PC-9 (cell line): ENCODE measurements at regions not wholly inside any gene's neighbourhood (a gene's known extent, or its start where the extent isn't known, plus 50 kb on each side); places are given as distances from the start of the nearest gene placed in this dataset.

Experiments
- BruUV-seq: library from RNA; stranded (reverse); fragments of 400-500 nt; replicated peaks from 2 replicates; lab custom pipeline; 2021; lab: Mats Ljungman, UMichigan
- CTCF ChIA-PET: fragments of 300-600 bp; sonication (Branson Sonifier 250); formaldehyde crosslinking; loops from one replicate; lab custom pipeline; 2022; ENCODE audit warnings: antibody characterized with exemption; lab: Charles Lee
- POLR2A ChIA-PET: fragments of 300-600 bp; sonication (Branson Sonifier 250); formaldehyde crosslinking; loops from one replicate; lab custom pipeline; 2022; ENCODE audit warnings: antibody characterized with exemption; ENCODE audit not compliant: unreplicated experiment; lab: Charles Lee
- DNase-seq, 2 experiments: peaks; one replicate each; pipeline versions ENCODE4 v3.0.0 to v3.0.0-alpha.2; 2015 to 2022; ENCODE audit warnings: mixed read lengths in 1 of 2
- H2AFZ ChIP-seq: fragments of 200-600 bp; sonication (generic); 2 replicates; pipeline ENCODE4 v1.8.1; 2017; ENCODE audit warnings: antibody characterized with exemption
- H3F3A ChIP-seq: fragments of 200-600 bp; sonication (generic); 2 replicates; pipeline ENCODE4 v1.8.1; 2017; ENCODE audit warnings: antibody characterized with exemption, mild to moderate bottlenecking, low read depth; ENCODE audit not compliant: insufficient read depth
- H3K27ac ChIP-seq: fragments of 200-600 bp; sonication (generic); 2 replicates; pipeline ENCODE4 v1.6.1; 2016; ENCODE audit warnings: mixed run types
- H3K27me3 ChIP-seq: fragments of 200-600 bp; sonication (generic); 2 replicates; pipeline ENCODE4 v1.6.1; 2016; ENCODE audit warnings: low read depth, mixed run types; ENCODE audit not compliant: insufficient read depth
- H3K36me3 ChIP-seq: fragments of 200-600 bp; sonication (generic); 2 replicates; pipeline ENCODE4 v1.6.1; 2016; ENCODE audit warnings: low read depth, mixed run types
- H3K4me1 ChIP-seq: fragments of 200-600 bp; sonication (generic); replicated peaks from 2 replicates; pipeline ENCODE4 v1.6.1; 2016; ENCODE audit warnings: mixed run types; ENCODE audit not compliant: insufficient read depth
- H3K4me2 ChIP-seq: fragments of 200-600 bp; sonication (generic); 2 replicates; pipeline ENCODE4 v1.6.1; 2017; ENCODE audit warnings: mixed run types
- H3K4me3 ChIP-seq: fragments of 200-600 bp; sonication (generic); 2 replicates; pipeline ENCODE4 v1.6.1; 2016; ENCODE audit warnings: mixed run types
- H3K79me2 ChIP-seq: fragments of 200-600 bp; sonication (generic); 2 replicates; pipeline ENCODE4 v1.6.1; 2017; ENCODE audit warnings: low read depth, mixed run types
- H3K9me2 ChIP-seq: fragments of 200-600 bp; sonication (generic); 2 replicates; pipeline ENCODE4 v1.8.1; 2017; ENCODE audit warnings: mild to moderate bottlenecking; ENCODE audit not compliant: insufficient read depth
- H3K9me3 ChIP-seq: fragments of 200-600 bp; sonication (generic); 2 replicates; pipeline ENCODE4 v1.8.1; 2016; ENCODE audit warnings: low read depth; ENCODE audit not compliant: insufficient read depth
- H4K20me1 ChIP-seq: fragments of 200-600 bp; sonication (generic); 2 replicates; pipeline ENCODE4 v1.8.1; 2017; ENCODE audit not compliant: insufficient read depth
- EZH2 ChIP-seq: fragments of 200-600 bp; sonication (generic); IDR thresholded peaks from 2 replicates; pipeline ENCODE4 v1.8.0; 2017; ENCODE audit warnings: antibody characterized with exemption, low read depth
- intact Hi-C: fragments of 100-400 bp; cut with micrococcal nuclease; formaldehyde crosslinking; loops from one replicate; pipeline ENCODE4 v1.10.0; 2022; ENCODE audit not compliant: unreplicated experiment
- TF ChIP-seq, protein P1 (sequence below): fragments of 200-600 bp; sonication (generic); conservative IDR thresholded peaks from 2 replicates; pipeline ENCODE4 v1.6.1; 2017; ENCODE audit warnings: mixed run types, antibody characterized with exemption, mild to moderate bottlenecking, moderate library complexity

DNA sequence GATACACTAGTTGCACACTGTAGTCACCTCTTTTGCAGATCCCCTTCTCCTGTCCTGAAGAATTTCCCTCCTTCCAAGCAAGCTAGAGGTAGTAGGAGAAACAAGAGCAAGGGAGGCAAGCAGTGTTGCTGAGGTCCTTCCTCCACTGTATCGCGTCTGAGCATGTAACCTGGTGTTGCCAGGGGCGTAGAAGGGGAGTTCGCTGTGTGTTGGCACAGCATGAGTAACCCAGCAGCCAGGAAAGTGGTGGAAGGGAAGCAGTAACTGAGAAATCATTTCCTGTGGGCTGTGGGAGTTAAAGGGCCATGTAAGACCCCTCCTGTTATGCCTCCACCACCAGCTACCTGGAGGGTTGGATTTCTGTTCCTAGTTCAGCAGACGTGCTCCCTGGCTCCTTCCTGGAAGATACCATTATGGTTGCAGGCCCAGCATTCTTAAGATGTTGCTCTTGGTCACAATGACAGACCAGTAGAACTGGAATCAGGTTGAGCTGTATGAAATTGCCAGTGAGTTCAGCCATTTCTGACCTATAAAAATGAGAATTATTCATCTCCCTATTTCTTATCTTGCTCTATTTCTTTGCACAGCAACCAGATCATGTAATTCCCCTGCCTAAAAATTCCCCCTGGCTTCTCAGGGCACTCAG, 215.3 kb upstream of the TOPAZ1 start:
- H3K4me2 ChIP-seq = no peak overlapping the region
- no peaks in the 10 kb centered on the region for H3K27me3 ChIP-seq
- 0 out of 2 replicates have a peak, but pooled peaks cover 4% of the 10 kb centered on the region for H3K36me3 ChIP-seq
- H3K79me2 ChIP-seq = peaks cover 62% of the 10 kb centered on the region
- TF ChIP-seq EZH2 = no peak
- TF ChIP-seq, protein P1, sequence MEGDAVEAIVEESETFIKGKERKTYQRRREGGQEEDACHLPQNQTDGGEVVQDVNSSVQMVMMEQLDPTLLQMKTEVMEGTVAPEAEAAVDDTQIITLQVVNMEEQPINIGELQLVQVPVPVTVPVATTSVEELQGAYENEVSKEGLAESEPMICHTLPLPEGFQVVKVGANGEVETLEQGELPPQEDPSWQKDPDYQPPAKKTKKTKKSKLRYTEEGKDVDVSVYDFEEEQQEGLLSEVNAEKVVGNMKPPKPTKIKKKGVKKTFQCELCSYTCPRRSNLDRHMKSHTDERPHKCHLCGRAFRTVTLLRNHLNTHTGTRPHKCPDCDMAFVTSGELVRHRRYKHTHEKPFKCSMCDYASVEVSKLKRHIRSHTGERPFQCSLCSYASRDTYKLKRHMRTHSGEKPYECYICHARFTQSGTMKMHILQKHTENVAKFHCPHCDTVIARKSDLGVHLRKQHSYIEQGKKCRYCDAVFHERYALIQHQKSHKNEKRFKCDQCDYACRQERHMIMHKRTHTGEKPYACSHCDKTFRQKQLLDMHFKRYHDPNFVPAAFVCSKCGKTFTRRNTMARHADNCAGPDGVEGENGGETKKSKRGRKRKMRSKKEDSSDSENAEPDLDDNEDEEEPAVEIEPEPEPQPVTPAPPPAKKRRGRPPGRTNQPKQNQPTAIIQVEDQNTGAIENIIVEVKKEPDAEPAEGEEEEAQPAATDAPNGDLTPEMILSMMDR = no peak
- H2AFZ ChIP-seq = no peak overlapping the region
- H4K20me1 ChIP-seq = peaks cover 8% of the 10 kb centered on the region; the same call in 1 of the 2 replicates
- no peaks in the 10 kb centered on the region for H3K9me2 ChIP-seq
- H3K27ac ChIP-seq = no peak overlapping the region
- BruUV-seq = no TSS peak
- CTCF ChIA-PET = no interaction called here
- peak in 1 of 2 experiments; percentile 4 for DNase-seq
- no peaks in the 10 kb centered on the region for H3K4me1 ChIP-seq
- POLR2A ChIA-PET = interaction anchor here (0.7 kb wide), 1 partner anchor 9 kb away, joined by 3 read pairs; no protein-coding TSS in a partner anchor
- H3K9me3 ChIP-seq = no peaks in the 10 kb centered on the region
- intact Hi-C loops = no loop called here
- no peaks in the 10 kb centered on the region for H3F3A ChIP-seq
- H3K4me3 ChIP-seq = no peak overlapping the region

DNA sequence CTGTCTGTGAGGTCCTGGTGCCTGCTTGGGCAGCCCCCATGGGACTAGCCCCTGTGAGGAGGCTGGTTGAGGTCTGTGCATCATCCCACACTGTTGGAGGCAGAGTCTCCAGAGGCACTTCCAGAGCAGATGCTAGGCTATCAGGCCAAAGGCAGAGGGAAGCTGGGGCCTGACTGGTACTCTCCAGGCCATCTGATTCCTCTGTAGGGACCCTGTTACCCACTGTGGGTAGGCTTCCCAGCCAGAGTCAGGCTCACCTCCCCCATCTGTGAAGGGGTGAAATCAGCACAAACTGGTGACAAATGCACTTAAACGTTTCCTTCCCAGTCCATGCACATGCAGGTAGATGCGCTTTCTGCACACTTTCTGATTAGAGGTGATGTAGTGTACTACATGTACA, 212.6 kb upstream of the TOPAZ1 start:
- Histone ChIP-seq H3K27me3 (no peaks in the 10 kb centered on the region), H3K36me3 (0 out of 2 replicates have a peak, but pooled peaks cover 2% of the 10 kb centered on the region), H3K9me3 (no peaks in the 10 kb centered on the region), H4K20me1 (peaks cover 8% of the 10 kb centered on the region; the same call in 1 of the 2 replicates), H3K4me3 (no peak overlapping the region), H2AFZ (no peak overlapping the region), H3K79me2 (peaks cover 42% of the 10 kb centered on the region), H3K4me2 (no peak overlapping the region), H3F3A (no peaks in the 10 kb centered on the region), H3K27ac (no peak overlapping the region), H3K9me2 (no peaks in the 10 kb centered on the region), H3K4me1 (no peaks in the 10 kb centered on the region)
- TF ChIP-seq, protein P1 = no peak
- no peak for TF ChIP-seq EZH2
- POLR2A ChIA-PET = no interaction called here
- CTCF ChIA-PET = no interaction called here
- no peak for DNase-seq
- BruUV-seq = no TSS peak
- intact Hi-C loops = no loop called here

DNA sequence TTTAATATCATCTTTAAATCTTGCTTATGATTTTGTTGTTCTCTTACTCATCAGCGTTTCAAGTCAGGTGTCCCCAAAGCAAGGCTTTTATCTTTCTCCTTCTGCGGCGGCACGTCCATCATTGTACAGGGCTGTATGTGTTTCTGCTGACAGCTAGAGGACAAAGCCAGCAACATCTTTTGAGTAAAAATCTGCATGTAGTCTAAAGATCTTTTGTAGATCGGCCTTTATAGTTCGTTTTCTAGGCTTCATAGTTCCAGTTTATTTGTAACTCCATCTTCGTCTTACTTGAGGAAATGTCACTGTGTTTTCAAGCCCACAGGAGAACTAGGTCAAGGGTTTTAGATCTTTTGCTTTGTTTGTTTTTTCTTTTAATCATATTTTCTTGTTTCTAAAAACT, 211.4 kb upstream of the TOPAZ1 start:
- peaks cover 8% of the 10 kb centered on the region; the same call in 1 of the 2 replicates for H4K20me1 ChIP-seq
- H2AFZ ChIP-seq = no peak overlapping the region
- H3K27me3 ChIP-seq = no peaks in the 10 kb centered on the region
- no peaks in the 10 kb centered on the region for H3F3A ChIP-seq
- H3K36me3 ChIP-seq = no peaks in the 10 kb centered on the region
- no peaks in the 10 kb centered on the region for H3K9me2 ChIP-seq
- H3K4me1 ChIP-seq = no peaks in the 10 kb centered on the region
- POLR2A ChIA-PET = no interaction called here
- TF ChIP-seq, protein P1 = no peak
- no peak for TF ChIP-seq EZH2
- intact Hi-C loops = no loop called here
- peaks cover 33% of the 10 kb centered on the region for H3K79me2 ChIP-seq
- no peak overlapping the region for H3K4me3 ChIP-seq
- DNase-seq = no peak
- H3K4me2 ChIP-seq = no peak overlapping the region
- H3K27ac ChIP-seq = no peak overlapping the region
- CTCF ChIA-PET = no interaction called here
- H3K9me3 ChIP-seq = no peaks in the 10 kb centered on the region
- BruUV-seq = no TSS peak
